ENCODE measurements at regions not wholly inside any gene's neighbourhood (a gene's known extent, or its start where the extent isn't known, plus 50 kb on each side); places are given as distances from the start of the nearest gene placed in this dataset.
A peak's percentile ranks its signal among the peaks of the same experiment; 100 is the strongest.
"Not testable (repeated sequence)": the region's sequence is repeated elsewhere in the genome, so short reads cannot be mapped to it uniquely, and the experiment has no call there.

DNA sequence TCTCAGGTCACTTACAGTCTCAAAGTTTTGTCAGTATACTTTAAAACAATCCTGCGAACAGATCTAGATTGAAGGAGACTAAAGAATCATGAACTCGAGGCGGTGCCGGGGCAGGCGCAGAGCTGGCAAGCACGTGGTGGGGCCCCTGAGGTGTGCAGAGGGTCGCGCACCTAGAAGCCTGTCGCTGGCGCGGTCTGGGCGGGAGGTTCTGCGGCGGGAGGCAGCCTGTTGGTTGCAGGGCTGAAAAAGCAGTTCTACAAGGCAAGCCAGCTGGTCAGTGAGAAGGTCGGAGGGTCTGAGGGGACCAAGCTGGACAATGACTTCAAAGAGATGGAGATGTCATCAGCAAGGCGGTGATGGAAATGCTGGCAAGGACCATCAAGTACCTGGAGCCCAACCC is 147.0 kb downstream of the GOSR1 start:
- WGBS, 4 donors = 95 to 98% (median 97%) methylated on average over 16 of the region's 16 CpGs
- peaks cover 0 to 24% (median 6%) of the 10 kb centered on the region in 9 donors for H3K36me3 ChIP-seq
- ATAC-seq; H3K27me3 ChIP-seq; H3K4me1 ChIP-seq; H3K9me3 ChIP-seq; DNase-seq; H3K27ac ChIP-seq; intact Hi-C loops (cut with DNase I); H3K4me3 ChIP-seq: not testable (repeated sequence)

GRCh38 chr17:30609682-30610081 is 132.5 kb downstream of the GOSR1 start:
- 57 to 67% (median 62%) methylated on average over 2 of the region's 3 CpGs for WGBS, 4 donors
- H3K4me3 ChIP-seq, ATAC-seq, H3K27me3 ChIP-seq, DNase-seq, H3K4me1 ChIP-seq, H3K27ac ChIP-seq, H3K9me3 ChIP-seq: not testable (repeated sequence)
- H3K36me3 ChIP-seq = peaks cover 0 to 32% (median 12%) of the 10 kb centered on the region in 9 donors
- intact Hi-C loops (cut with DNase I) = loop anchor here in 1 of 10 donors (10.0 kb wide), 1 partner anchor 125 kb away; no protein-coding TSS in a partner anchor

DNA sequence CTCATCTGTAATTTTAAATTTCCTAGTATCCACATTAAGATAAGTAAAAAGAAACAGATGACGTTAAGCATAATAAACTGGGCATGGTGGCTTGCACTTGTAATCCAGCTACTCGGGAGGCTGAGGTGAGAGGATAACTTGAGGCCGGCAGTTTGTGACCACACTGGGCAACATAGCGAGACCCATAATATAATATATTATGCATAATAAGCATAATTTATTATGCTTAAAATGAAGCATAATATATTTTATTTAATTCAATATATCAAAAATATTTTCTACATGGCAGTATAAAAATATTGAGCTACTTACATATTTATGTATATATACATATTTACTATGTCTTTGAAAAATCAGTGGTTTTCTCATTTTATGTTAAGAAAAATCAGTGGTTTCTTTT is 128.3 kb downstream of the GOSR1 start:
- Histone ChIP-seq H3K27me3 (no peaks in the 10 kb centered on the region), H3K36me3 (peaks cover 0 to 4% (median 0%) of the 10 kb centered on the region in 9 donors), H3K9me3 (no peaks in the 10 kb centered on the region), H3K4me3 (no peak overlapping the region), H3K4me1 (peaks cover 0 to 11% (median 4%) of the 10 kb centered on the region in 12 donors), H3K27ac (no peak overlapping the region)
- ATAC-seq (no peak), DNase-seq (no peak)
- no peak for TF ChIP-seq POLR2A (IDR thresholded peaks at IDR 0.05)
- TF ChIP-seq, protein P1, sequence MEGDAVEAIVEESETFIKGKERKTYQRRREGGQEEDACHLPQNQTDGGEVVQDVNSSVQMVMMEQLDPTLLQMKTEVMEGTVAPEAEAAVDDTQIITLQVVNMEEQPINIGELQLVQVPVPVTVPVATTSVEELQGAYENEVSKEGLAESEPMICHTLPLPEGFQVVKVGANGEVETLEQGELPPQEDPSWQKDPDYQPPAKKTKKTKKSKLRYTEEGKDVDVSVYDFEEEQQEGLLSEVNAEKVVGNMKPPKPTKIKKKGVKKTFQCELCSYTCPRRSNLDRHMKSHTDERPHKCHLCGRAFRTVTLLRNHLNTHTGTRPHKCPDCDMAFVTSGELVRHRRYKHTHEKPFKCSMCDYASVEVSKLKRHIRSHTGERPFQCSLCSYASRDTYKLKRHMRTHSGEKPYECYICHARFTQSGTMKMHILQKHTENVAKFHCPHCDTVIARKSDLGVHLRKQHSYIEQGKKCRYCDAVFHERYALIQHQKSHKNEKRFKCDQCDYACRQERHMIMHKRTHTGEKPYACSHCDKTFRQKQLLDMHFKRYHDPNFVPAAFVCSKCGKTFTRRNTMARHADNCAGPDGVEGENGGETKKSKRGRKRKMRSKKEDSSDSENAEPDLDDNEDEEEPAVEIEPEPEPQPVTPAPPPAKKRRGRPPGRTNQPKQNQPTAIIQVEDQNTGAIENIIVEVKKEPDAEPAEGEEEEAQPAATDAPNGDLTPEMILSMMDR (IDR thresholded peaks at IDR 0.05) = no peak
- intact Hi-C loops (cut with DNase I) = loop anchor here in 1 of 10 donors (10.0 kb wide), 1 partner anchor 121 kb away; no protein-coding TSS in a partner anchor
- WGBS, 4 donors = 94 to 97% (median 96%) methylated on average over 4 of the region's 4 CpGs

DNA sequence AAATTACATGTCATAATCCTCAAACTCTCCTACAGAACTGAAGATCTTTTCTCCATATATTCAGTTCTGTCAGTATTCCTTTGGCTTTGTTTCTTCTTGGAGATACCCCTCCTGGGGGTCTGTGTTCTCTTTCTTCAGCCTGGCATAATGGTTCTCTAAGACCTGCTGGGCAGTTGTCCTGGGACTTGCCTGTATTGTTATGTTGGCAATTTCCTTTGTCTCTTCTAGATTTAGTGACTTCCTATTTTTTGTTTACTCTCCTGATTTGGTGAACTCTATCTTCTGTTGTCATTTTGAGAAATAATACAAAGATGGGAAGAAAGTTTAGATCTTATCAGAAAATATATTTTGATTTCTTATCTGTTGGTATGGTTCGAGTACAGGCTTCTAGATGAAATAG is 127.8 kb downstream of the GOSR1 start:
- H3K4me1 ChIP-seq = peaks cover 0 to 11% (median 4%) of the 10 kb centered on the region in 12 donors
- H3K27ac ChIP-seq = no peak overlapping the region
- H3K9me3 ChIP-seq = no peaks in the 10 kb centered on the region
- intact Hi-C loops (cut with DNase I) = loop anchor here in 1 of 10 donors (10.0 kb wide), 1 partner anchor 120 kb away; no protein-coding TSS in a partner anchor
- no peak for TF ChIP-seq POLR2A (IDR thresholded peaks at IDR 0.05)
- TF ChIP-seq, protein P1 (IDR thresholded peaks at IDR 0.05) = no peak
- 88 to 97% (median 90%) methylated on average over 1 of the region's 1 CpG for WGBS, 4 donors
- H3K36me3 ChIP-seq = peaks cover 0 to 1% (median 0%) of the 10 kb centered on the region in 9 donors
- no peak overlapping the region for H3K4me3 ChIP-seq
- DNase-seq = no peak
- H3K27me3 ChIP-seq = no peaks in the 10 kb centered on the region
- no peak for ATAC-seq

- H3K27me3 ChIP-seq, ATAC-seq, H3K36me3 ChIP-seq, H3K9me3 ChIP-seq, DNase-seq, H3K27ac ChIP-seq: not testable (repeated sequence)
- H3K4me3 ChIP-seq = peak overlapping the region in 2 of 12 donors; percentile 84 to 85
- intact Hi-C loops (cut with DNase I) = loop anchor here in 4 of 10 donors (5.0 to 10.0 kb wide), 3 partner anchors 118 to 220 kb away; partner anchors contain the start of genes GOSR1 (in 2 of the 4) and CRLF3 (in 1 of the 4)
- H3K4me1 ChIP-seq = peaks cover 0 to 18% (median 6%) of the 10 kb centered on the region in 12 donors
- 80 to 91% (median 86%) methylated on average over 2 of the region's 2 CpGs for WGBS, 4 donors
These were observed 125.2 kb downstream of the GOSR1 start for GRCh38 chr17:30602396-30602795.

DNA sequence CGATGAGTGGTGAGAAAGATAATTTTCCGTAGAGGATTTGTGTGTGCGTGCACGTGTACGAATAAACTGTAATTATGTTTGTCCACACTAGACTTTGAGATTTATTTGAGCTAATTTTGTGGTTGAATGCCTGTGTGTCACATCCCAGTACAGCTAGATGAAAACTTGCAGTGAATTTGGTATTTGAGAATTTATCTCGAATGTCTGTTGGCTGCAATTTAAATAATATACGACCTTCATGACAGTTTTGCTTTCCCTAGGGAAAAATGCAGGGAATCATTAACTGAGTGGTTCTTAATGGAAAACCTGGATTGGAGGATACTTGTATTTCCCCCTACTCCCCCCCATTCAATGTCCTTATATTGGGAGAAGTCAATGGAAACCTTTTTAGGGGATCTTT is 124.8 kb downstream of the GOSR1 start:
- not testable (repeated sequence) for DNase-seq, ATAC-seq, H3K36me3 ChIP-seq, H3K27ac ChIP-seq, H3K27me3 ChIP-seq, H3K9me3 ChIP-seq
- 26 to 43% (median 32%) methylated on average over 7 of the region's 7 CpGs for WGBS, 4 donors
- Histone ChIP-seq H3K4me3 (peak overlapping the region in 9 of 12 donors; percentile 2 to 91 (median 72)), H3K4me1 (peaks cover 0 to 18% (median 6%) of the 10 kb centered on the region in 12 donors)
- intact Hi-C loops (cut with DNase I) = loop anchor here in 4 of 10 donors (2.0 to 10.0 kb wide), 4 partner anchors 117 to 220 kb away; partner anchors contain the start of genes GOSR1 (in 3 of the 4) and CRLF3 (in 1 of the 4)
